Mucosa of descending colon (tissue), 3 donors: ENCODE measurements at regions not wholly inside any gene's neighbourhood (a gene's known extent, or its start where the extent isn't known, plus 50 kb on each side); places are given as distances from the start of the nearest gene placed in this dataset.

Experiments used
- ATAC-seq: fragments of 200-7000 bp; cut with Tn5 transposase; one replicate; pipeline ENCODE4 v1.9.1; 2020; ENCODE audit warnings: mild to moderate bottlenecking, moderate library complexity
- DNase-seq, 3 donors: peaks; one replicate each; pipeline ENCODE4 v3.0.0-alpha.2; 2020
- H3K36me3 ChIP-seq: fragments of 200-600 bp; one replicate; pipeline ENCODE4 v1.8.0; 2021; ENCODE audit warnings: low read depth, mild to moderate bottlenecking
- H3K4me1 ChIP-seq: fragments of 200-600 bp; one replicate; pipeline ENCODE4 v1.8.0; 2021; ENCODE audit warnings: low read depth, mild to moderate bottlenecking
- H3K4me3 ChIP-seq: fragments of 200-600 bp; one replicate; pipeline ENCODE4 v1.8.0; 2021; ENCODE audit warnings: mild to moderate bottlenecking
- H3K9me3 ChIP-seq: fragments of 200-600 bp; one replicate; pipeline ENCODE4 v1.8.0; 2021; ENCODE audit warnings: mild to moderate bottlenecking
- intact Hi-C, 2 donors: fragments of 100-400 bp; cut with DNase I in 1 of 2; cut with micrococcal nuclease in 1 of 2; formaldehyde crosslinking; loops; one replicate each; pipeline versions ENCODE4 v1.11.0 to v1.11.1; 2022; cut with DNase I, micrococcal nuclease
- TF ChIP-seq, protein P1 (sequence below): fragments of 200-600 bp; IDR thresholded peaks from one replicate; pipeline ENCODE4 v1.8.0; 2022; ENCODE audit warnings: antibody characterized with exemption, mild to moderate bottlenecking
- donor health status: DM: no; HTN: no; CAD: no; lungs with moderate emphysema.
- donor health status: DM: no; HTN: no; CAD: no.
- donor health status: DM: no; HTN: yes; CAD: no.

DNA sequence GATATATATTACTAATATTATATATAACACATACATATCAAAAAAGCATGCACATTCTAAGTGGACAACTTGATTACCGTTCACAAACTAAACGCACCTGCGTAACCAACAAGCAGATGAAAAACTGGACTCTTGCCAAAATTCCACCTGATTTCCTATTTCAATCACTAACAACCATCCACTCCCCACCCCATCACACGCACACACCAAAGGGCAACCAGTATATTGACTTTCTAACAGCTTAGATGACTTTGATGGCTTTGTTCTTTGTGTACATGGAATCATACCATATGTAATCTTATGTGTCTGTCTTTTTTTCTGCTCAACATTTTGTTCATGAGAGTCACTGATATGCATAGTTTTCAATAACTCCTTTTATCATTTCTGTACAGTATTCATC lies 496.8 kb upstream of the ARRDC4 start:
- ATAC-seq (no peak), DNase-seq (no peak)
- Histone ChIP-seq H3K9me3 (no peaks in the 10 kb centered on the region), H3K36me3 (no peaks in the 10 kb centered on the region), H3K4me1 (no peaks in the 10 kb centered on the region), H3K4me3 (no peak overlapping the region)
- intact Hi-C loops: no loop called here
- TF ChIP-seq, protein P1, sequence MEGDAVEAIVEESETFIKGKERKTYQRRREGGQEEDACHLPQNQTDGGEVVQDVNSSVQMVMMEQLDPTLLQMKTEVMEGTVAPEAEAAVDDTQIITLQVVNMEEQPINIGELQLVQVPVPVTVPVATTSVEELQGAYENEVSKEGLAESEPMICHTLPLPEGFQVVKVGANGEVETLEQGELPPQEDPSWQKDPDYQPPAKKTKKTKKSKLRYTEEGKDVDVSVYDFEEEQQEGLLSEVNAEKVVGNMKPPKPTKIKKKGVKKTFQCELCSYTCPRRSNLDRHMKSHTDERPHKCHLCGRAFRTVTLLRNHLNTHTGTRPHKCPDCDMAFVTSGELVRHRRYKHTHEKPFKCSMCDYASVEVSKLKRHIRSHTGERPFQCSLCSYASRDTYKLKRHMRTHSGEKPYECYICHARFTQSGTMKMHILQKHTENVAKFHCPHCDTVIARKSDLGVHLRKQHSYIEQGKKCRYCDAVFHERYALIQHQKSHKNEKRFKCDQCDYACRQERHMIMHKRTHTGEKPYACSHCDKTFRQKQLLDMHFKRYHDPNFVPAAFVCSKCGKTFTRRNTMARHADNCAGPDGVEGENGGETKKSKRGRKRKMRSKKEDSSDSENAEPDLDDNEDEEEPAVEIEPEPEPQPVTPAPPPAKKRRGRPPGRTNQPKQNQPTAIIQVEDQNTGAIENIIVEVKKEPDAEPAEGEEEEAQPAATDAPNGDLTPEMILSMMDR: no peak

DNA sequence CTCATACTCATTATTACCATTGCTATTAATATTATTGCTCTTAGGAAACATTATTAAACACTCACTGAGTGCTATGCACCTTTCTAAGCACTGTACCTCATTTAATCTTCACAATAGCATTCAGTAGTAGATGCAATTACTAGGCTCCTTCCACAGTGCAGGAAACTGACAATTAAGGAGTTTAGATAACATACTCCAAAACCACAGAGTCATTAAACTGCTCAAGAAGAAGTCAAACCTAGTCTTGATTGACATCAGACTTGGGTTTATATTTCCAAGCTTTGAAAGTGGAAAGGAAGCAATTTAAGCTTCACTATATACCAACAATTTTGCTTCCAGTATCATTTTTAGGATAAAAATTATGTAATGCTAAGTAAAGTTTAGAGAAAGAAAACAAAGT lies 490.1 kb upstream of the ARRDC4 start:
- Histone ChIP-seq H3K9me3 (no peaks in the 10 kb centered on the region), H3K4me3 (no peak overlapping the region), H3K36me3 (no peaks in the 10 kb centered on the region), H3K4me1 (no peaks in the 10 kb centered on the region)
- ATAC-seq (no peak), DNase-seq (no peak)
- intact Hi-C loops: no loop called here
- TF ChIP-seq, protein P1: no peak

DNA sequence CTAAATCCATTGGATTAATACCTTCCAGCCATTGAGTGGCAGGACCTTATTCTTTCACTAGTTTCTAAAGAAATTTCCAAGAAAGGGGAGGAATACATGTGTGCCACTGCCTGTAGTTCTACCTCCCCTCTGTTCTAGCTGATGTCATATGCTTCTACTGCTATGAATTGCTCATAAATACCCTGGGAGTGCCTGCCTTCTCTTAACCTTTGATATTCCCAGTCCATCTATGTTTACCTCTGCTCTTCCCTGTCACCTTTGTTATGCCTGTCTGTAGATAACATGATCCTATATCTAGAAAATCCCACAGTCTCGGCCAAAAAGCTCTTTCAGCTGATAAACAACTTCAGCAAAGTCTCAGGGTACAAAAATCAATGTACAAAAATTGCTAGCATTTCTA lies 486.9 kb upstream of the ARRDC4 start:
- Histone ChIP-seq H3K4me3 (no peak overlapping the region), H3K9me3 (no peaks in the 10 kb centered on the region), H3K36me3 (no peaks in the 10 kb centered on the region), H3K4me1 (no peaks in the 10 kb centered on the region)
- intact Hi-C loops: no loop called here
- DNase-seq (no peak), ATAC-seq (peak; percentile 53)
- TF ChIP-seq, protein P1: no peak

DNA sequence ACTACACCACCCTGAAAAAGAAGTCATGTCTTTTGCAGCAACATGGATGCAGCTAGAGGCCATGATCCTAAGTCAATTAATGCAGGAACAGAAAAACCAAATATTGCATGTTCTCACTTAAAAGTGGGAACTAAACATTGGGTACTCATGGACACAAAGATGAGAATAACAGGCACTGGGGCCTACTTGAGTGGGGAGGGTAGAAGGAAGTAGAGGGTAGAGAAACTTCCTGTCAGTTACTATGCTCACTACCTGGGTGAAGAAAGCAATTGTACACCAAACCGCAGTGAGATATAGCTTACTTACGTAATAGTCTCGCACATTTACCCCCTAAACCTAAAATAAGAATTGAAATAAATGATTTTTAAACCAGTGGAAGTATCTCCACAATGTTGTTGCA lies 480.5 kb upstream of the ARRDC4 start:
- intact Hi-C loops: no loop called here
- H3K4me1 ChIP-seq: no peaks in the 10 kb centered on the region
- no peaks in the 10 kb centered on the region for H3K36me3 ChIP-seq
- ATAC-seq (no peak), DNase-seq (no peak)
- no peak overlapping the region for H3K4me3 ChIP-seq
- no peaks in the 10 kb centered on the region for H3K9me3 ChIP-seq
- TF ChIP-seq, protein P1: no peak

DNA sequence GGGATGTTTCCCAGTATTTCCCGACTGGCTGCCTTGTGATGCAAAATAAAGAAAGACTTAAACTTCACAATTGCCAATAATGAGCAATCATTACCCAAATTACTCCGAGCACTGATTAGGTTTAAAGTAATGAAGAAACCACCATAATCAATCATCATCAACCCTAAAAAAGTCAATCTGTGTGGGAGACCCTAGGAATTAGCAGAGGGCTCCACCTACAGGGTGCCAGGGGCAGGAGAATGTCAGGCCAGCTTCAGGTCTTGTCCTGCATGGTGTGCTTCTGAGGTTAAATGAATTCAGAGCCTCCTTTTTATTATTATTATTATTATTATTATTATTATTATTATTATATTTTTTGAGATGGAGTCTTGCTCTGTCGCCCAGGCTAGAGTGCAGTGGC lies 478.0 kb upstream of the ARRDC4 start:
- intact Hi-C loops: no loop called here
- TF ChIP-seq, protein P1: no peak

DNA sequence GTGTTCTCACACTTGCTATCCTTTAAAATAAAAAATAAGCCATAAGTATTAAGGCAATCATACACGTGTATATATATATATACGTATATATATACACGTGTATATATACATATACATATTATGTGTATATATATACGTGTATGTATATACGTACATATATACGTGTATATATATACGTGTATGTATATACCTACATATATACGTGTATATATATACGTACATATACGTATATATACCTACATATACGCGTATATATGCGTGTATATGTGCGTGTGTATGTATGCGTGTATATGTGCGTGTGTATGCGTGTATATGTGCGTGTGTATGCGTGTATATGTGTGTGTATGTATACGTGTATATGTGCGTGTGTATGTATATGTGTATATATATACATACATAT lies 477.3 kb upstream of the ARRDC4 start:
- ATAC-seq (no peak), DNase-seq (no peak)
- intact Hi-C loops: no loop called here
- no peaks in the 10 kb centered on the region for H3K4me1 ChIP-seq
- no peaks in the 10 kb centered on the region for H3K36me3 ChIP-seq
- no peak overlapping the region for H3K4me3 ChIP-seq
- H3K9me3 ChIP-seq: no peaks in the 10 kb centered on the region
- TF ChIP-seq, protein P1: no peak

More for the DNA sequence above, 478.0 kb upstream of the ARRDC4 start:
- no peaks in the 10 kb centered on the region for H3K9me3 ChIP-seq
- H3K4me3 ChIP-seq: no peak overlapping the region
- H3K4me1 ChIP-seq: no peaks in the 10 kb centered on the region
- DNase-seq (no peak), ATAC-seq (no peak)
- H3K36me3 ChIP-seq: no peaks in the 10 kb centered on the region
